ENCODE measurements at regions not wholly inside any gene's neighbourhood (a gene's known extent, or its start where the extent isn't known, plus 50 kb on each side); places are given as distances from the start of the nearest gene placed in this dataset.

DNA sequence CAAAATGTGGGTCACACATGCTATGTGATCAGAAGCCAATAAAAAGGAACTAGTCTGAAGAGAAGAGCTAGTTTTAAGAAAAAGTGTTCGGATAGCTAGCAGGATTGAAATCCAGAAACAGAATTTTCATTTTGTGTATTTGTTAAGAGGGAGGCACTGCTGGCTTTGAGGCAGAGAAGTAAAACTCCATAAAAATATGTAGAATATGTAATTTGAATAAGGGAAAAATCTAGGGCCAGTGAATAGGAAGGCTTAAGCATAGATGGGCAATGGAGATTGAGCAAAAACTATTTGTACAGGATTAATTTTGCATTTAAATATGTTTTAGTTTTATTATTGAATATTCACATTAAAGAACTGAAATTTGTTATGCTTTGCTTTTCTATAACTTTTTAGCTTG lies 399.9 kb upstream of the PITX2 start:
- TF ChIP-seq POLR2A (IDR thresholded peaks at IDR 0.05; ENCODE audit: low read length), result no peak
- TF ChIP-seq GATA1 (IDR thresholded peaks at IDR 0.05; ENCODE audit: low read depth, low read length), result no peak
